ENCODE measurements at regions not wholly inside any gene's neighbourhood (a gene's known extent, or its start where the extent isn't known, plus 50 kb on each side); places are given as distances from the start of the nearest gene placed in this dataset.
A peak's percentile ranks its signal among the peaks of the same experiment; 100 is the strongest.

DNA sequence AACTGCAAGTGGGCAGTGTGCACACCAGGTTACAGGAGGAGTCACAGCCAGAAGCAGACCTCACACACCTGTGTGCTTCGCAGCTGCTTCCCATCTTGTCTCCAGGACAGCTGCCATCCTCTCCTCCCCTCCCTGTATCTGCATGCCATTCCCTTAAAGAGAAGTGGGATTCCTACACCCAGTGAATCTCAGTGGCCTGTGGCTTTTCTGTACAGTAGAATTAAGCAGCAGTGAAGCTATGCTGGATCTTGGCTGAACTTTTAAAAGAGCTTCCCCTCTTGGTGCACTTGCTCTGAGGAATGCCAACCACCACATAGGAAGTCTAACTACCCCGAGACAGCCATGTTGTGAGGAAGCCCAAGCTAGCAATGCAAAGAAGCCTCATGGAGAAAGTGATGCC, 236.5 kb upstream of the ZMIZ1 start:
- no peaks in the 10 kb centered on the region for H3K27me3 ChIP-seq (ENCODE audit: control insufficient read depth in 3 of 3, insufficient read depth in 3 of 3, low read length in 2 of 3)
- no peak for DNase-seq

DNA sequence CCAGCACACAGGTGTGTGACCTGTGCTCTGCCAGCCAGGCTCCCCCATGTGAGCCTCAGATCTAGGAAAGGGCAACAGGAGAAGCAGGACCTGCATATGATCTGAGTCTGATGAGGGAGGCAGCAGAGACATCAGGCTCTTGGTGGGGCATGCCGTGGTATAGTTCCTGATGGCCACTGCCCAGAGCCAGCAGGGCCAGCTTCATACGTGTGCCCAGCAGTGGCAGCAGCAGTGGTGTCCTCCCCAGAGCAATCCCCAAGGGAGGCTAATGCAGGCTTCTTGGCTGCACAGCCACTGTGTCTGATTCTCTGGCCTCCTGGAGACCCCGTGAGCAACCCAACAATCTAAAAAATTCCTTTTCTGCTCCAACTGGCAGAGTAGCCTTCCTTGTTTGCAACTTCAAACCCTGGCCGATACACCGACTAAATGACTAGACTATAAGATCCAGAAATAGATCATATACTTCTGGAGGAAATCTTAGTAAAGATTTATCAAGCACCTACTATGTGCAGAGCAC, 230.6 kb upstream of the ZMIZ1 start:
- H3K9me3 ChIP-seq (ENCODE audit: control insufficient read depth in 4 of 4, insufficient read depth in 3 of 4, low read length in 3 of 4): peaks cover 0 to under 1% (median under 1%) of the 10 kb centered on the region in 4 donors
- H3K4me3 ChIP-seq: no peak overlapping the region
- peaks cover 0 to 5% (median 0%) of the 10 kb centered on the region in 5 donors for H3K4me1 ChIP-seq (ENCODE audit: control insufficient read depth in 5 of 5, insufficient read depth in 5 of 5, low read length in 5 of 5)
- WGBS, 2 donors: 79 to 80% methylated on average over 5 of the region's 5 CpGs
- peak in 1 of 3 donors; percentile 44 for DNase-seq
- TF ChIP-seq, protein P1, sequence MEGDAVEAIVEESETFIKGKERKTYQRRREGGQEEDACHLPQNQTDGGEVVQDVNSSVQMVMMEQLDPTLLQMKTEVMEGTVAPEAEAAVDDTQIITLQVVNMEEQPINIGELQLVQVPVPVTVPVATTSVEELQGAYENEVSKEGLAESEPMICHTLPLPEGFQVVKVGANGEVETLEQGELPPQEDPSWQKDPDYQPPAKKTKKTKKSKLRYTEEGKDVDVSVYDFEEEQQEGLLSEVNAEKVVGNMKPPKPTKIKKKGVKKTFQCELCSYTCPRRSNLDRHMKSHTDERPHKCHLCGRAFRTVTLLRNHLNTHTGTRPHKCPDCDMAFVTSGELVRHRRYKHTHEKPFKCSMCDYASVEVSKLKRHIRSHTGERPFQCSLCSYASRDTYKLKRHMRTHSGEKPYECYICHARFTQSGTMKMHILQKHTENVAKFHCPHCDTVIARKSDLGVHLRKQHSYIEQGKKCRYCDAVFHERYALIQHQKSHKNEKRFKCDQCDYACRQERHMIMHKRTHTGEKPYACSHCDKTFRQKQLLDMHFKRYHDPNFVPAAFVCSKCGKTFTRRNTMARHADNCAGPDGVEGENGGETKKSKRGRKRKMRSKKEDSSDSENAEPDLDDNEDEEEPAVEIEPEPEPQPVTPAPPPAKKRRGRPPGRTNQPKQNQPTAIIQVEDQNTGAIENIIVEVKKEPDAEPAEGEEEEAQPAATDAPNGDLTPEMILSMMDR (IDR thresholded peaks at IDR 0.05; ENCODE audit: control extremely low read depth, extremely low read depth): no peak
- H3K36me3 ChIP-seq (ENCODE audit: control insufficient read depth in 4 of 4, insufficient read depth in 4 of 4, low read length in 4 of 4): no peaks in the 10 kb centered on the region
- H3K27ac ChIP-seq (ENCODE audit: low read depth in 1 of 2, low read length in 1 of 2): no peak overlapping the region
- H3K27me3 ChIP-seq (ENCODE audit: control insufficient read depth in 3 of 3, insufficient read depth in 3 of 3, low read length in 2 of 3): no peaks in the 10 kb centered on the region
- ATAC-seq (ENCODE audit: insufficient read depth, low FRiP score): no peak
- H3K9ac ChIP-seq (ENCODE audit: insufficient read depth in 1 of 2, low read length in 2 of 2): no peak overlapping the region

More for the DNA sequence above, 236.5 kb upstream of the ZMIZ1 start:
- Histone ChIP-seq H3K9me3 (ENCODE audit: control insufficient read depth in 4 of 4, insufficient read depth in 3 of 4, low read length in 3 of 4) (peaks cover 0 to 8% (median 4%) of the 10 kb centered on the region in 4 donors), H3K27ac (ENCODE audit: low read depth in 1 of 2, low read length in 1 of 2) (no peak overlapping the region), H3K36me3 (ENCODE audit: control insufficient read depth in 4 of 4, insufficient read depth in 4 of 4, low read length in 4 of 4) (no peaks in the 10 kb centered on the region), H3K4me3 (no peak overlapping the region), H3K9ac (ENCODE audit: insufficient read depth in 1 of 2, low read length in 2 of 2) (no peak overlapping the region), H3K4me1 (ENCODE audit: control insufficient read depth in 5 of 5, insufficient read depth in 5 of 5, low read length in 5 of 5) (peaks cover 0 to 13% (median 5%) of the 10 kb centered on the region in 5 donors)
- ATAC-seq (ENCODE audit: insufficient read depth, low FRiP score): no peak
- TF ChIP-seq, protein P1 (IDR thresholded peaks at IDR 0.05; ENCODE audit: control extremely low read depth, extremely low read depth): no peak
- 91 to 97% methylated on average over 2 of the region's 2 CpGs for WGBS, 2 donors

DNA sequence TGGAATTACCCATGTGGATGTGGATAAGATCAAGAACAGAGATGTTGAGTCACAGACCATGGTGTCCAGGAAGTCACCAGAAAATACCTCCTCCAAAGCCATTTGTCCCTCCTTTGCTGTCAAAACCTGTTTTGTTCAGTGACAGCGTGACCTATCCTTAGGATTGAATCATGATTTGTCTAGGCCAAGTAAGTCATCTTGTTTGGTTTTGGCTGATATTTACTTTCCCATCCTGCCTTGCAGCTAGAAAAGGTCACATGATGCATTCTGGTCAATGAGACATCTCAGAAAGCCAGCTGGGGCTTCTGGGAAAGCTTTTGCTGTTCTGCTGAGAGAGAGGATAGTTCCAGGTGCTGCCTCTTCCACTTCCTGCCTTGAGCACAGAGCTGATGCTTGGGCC, 225.3 kb upstream of the ZMIZ1 start:
- 98 to 100% methylated on average over 1 of the region's 1 CpG for WGBS, 2 donors
- Histone ChIP-seq H3K9me3 (ENCODE audit: control insufficient read depth in 4 of 4, insufficient read depth in 3 of 4, low read length in 3 of 4) (peaks cover 0 to 2% (median 0%) of the 10 kb centered on the region in 4 donors), H3K36me3 (ENCODE audit: control insufficient read depth in 4 of 4, insufficient read depth in 4 of 4, low read length in 4 of 4) (no peaks in the 10 kb centered on the region), H3K4me1 (ENCODE audit: control insufficient read depth in 5 of 5, insufficient read depth in 5 of 5, low read length in 5 of 5) (no peaks in the 10 kb centered on the region), H3K27me3 (ENCODE audit: control insufficient read depth in 3 of 3, insufficient read depth in 3 of 3, low read length in 2 of 3) (no peaks in the 10 kb centered on the region), H3K9ac (ENCODE audit: insufficient read depth in 1 of 2, low read length in 2 of 2) (no peak overlapping the region), H3K27ac (ENCODE audit: low read depth in 1 of 2, low read length in 1 of 2) (no peak overlapping the region), H3K4me3 (no peak overlapping the region)
- TF ChIP-seq, protein P1 (IDR thresholded peaks at IDR 0.05; ENCODE audit: control extremely low read depth, extremely low read depth): no peak
- no peak for DNase-seq
- ATAC-seq (ENCODE audit: insufficient read depth, low FRiP score): no peak

All from lung (tissue), 11 donors.